ENCODE measurements at regions not wholly inside any gene's neighbourhood (a gene's known extent, or its start where the extent isn't known, plus 50 kb on each side); places are given as distances from the start of the nearest gene placed in this dataset.

GRCh38 chr9:30035761-30036160, 2348.7 kb upstream of the ACO1 start:
- no peaks in the 10 kb centered on the region for H3K36me3 ChIP-seq
- H3K4me3 ChIP-seq: no peak overlapping the region
- H3K27ac ChIP-seq: no peak overlapping the region
- no peaks in the 10 kb centered on the region for H3K27me3 ChIP-seq
- DNase-seq (ENCODE audit: low spot score in 2 of 2): no peak
- no peaks in the 10 kb centered on the region for H3K4me1 ChIP-seq
- H3K9me3 ChIP-seq: no peaks in the 10 kb centered on the region
- TF ChIP-seq, protein P1, sequence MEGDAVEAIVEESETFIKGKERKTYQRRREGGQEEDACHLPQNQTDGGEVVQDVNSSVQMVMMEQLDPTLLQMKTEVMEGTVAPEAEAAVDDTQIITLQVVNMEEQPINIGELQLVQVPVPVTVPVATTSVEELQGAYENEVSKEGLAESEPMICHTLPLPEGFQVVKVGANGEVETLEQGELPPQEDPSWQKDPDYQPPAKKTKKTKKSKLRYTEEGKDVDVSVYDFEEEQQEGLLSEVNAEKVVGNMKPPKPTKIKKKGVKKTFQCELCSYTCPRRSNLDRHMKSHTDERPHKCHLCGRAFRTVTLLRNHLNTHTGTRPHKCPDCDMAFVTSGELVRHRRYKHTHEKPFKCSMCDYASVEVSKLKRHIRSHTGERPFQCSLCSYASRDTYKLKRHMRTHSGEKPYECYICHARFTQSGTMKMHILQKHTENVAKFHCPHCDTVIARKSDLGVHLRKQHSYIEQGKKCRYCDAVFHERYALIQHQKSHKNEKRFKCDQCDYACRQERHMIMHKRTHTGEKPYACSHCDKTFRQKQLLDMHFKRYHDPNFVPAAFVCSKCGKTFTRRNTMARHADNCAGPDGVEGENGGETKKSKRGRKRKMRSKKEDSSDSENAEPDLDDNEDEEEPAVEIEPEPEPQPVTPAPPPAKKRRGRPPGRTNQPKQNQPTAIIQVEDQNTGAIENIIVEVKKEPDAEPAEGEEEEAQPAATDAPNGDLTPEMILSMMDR (IDR thresholded peaks at IDR 0.05): no peak
- intact Hi-C loops (cut with DNase I): no loop called here

GRCh38 chr9:30036558-30036957, 2347.9 kb upstream of the ACO1 start:
- Histone ChIP-seq H3K27me3 (no peaks in the 10 kb centered on the region), H3K9me3 (no peaks in the 10 kb centered on the region), H3K4me3 (no peak overlapping the region), H3K27ac (no peak overlapping the region), H3K4me1 (no peaks in the 10 kb centered on the region), H3K36me3 (no peaks in the 10 kb centered on the region)
- intact Hi-C loops (cut with DNase I): no loop called here
- TF ChIP-seq, protein P1 (IDR thresholded peaks at IDR 0.05): no peak
- DNase-seq (ENCODE audit: low spot score in 2 of 2): no peak

DNA sequence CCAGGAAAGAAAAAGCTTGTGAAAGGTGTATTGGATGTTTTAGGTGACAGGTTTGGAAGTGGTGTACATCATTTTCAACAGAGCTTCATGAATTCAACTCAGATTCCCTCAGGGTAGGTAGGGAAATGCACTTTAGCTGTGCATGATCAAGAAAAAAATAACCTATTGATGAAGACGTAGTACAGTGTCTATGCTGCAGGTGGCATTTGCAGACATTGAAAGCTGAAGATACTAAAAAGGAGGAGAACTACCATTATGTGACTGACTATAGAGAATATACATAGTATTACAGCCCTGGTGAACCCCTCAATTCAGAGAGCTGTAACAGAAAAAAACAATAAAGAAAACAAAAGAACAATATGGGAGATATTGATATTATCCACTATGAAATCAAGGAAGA, 2344.7 kb upstream of the ACO1 start:
- no peaks in the 10 kb centered on the region for H3K36me3 ChIP-seq
- H3K9me3 ChIP-seq: no peaks in the 10 kb centered on the region
- intact Hi-C loops (cut with DNase I): no loop called here
- TF ChIP-seq, protein P1 (IDR thresholded peaks at IDR 0.05): no peak
- no peaks in the 10 kb centered on the region for H3K27me3 ChIP-seq
- H3K4me1 ChIP-seq: no peaks in the 10 kb centered on the region
- no peak overlapping the region for H3K27ac ChIP-seq
- no peak for DNase-seq (ENCODE audit: low spot score in 2 of 2)
- H3K4me3 ChIP-seq: no peak overlapping the region

DNA sequence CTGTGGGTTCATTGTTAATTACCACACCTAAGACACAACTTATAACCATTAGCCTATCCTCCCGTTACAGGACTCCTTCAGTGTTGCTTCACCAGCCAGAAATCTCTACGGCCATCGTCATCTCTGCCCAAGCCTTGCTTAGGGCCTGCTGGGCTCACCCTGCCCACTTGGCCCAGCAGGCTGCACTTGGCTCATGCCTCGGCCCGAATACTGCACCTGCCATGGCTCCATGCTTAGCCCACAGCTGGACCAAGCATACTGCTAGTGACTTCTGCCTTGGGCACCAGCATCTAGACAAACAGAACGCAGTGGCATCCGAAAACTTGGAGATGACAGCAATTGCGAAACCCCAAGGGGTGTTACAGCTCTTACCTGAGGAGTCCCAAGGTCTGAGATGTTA, 2336.0 kb upstream of the ACO1 start:
- TF ChIP-seq, protein P1 (IDR thresholded peaks at IDR 0.05): no peak
- intact Hi-C loops (cut with DNase I): no loop called here

GRCh38 chr9:30058463-30058862, 2326.0 kb upstream of the ACO1 start:
- Histone ChIP-seq H3K4me3 (no peak overlapping the region), H3K9me3 (no peaks in the 10 kb centered on the region), H3K36me3 (no peaks in the 10 kb centered on the region), H3K27me3 (no peaks in the 10 kb centered on the region), H3K4me1 (no peaks in the 10 kb centered on the region), H3K27ac (no peak overlapping the region)
- intact Hi-C loops (cut with DNase I): no loop called here
- TF ChIP-seq, protein P1 (IDR thresholded peaks at IDR 0.05): no peak
- DNase-seq (ENCODE audit: low spot score in 2 of 2): no peak

More for the DNA sequence above, 2336.0 kb upstream of the ACO1 start:
- H3K36me3 ChIP-seq: no peaks in the 10 kb centered on the region
- no peaks in the 10 kb centered on the region for H3K27me3 ChIP-seq
- no peak overlapping the region for H3K4me3 ChIP-seq
- DNase-seq (ENCODE audit: low spot score in 2 of 2): no peak
- no peak overlapping the region for H3K27ac ChIP-seq
- H3K4me1 ChIP-seq: no peaks in the 10 kb centered on the region
- H3K9me3 ChIP-seq: no peaks in the 10 kb centered on the region

- intact Hi-C loops (cut with DNase I): no loop called here
- Histone ChIP-seq H3K4me3 (no peak overlapping the region), H3K9me3 (no peaks in the 10 kb centered on the region), H3K36me3 (no peaks in the 10 kb centered on the region), H3K27me3 (no peaks in the 10 kb centered on the region), H3K27ac (no peak overlapping the region), H3K4me1 (no peaks in the 10 kb centered on the region)
- DNase-seq (ENCODE audit: low spot score in 2 of 2): no peak
- TF ChIP-seq, protein P1 (IDR thresholded peaks at IDR 0.05): no peak
Observed at GRCh38 chr9:30060976-30061375, 2323.5 kb upstream of the ACO1 start.

All from ascending aorta (tissue), 2 donors.